ENCODE measurements at regions not wholly inside any gene's neighbourhood (a gene's known extent, or its start where the extent isn't known, plus 50 kb on each side); places are given as distances from the start of the nearest gene placed in this dataset.

DNA sequence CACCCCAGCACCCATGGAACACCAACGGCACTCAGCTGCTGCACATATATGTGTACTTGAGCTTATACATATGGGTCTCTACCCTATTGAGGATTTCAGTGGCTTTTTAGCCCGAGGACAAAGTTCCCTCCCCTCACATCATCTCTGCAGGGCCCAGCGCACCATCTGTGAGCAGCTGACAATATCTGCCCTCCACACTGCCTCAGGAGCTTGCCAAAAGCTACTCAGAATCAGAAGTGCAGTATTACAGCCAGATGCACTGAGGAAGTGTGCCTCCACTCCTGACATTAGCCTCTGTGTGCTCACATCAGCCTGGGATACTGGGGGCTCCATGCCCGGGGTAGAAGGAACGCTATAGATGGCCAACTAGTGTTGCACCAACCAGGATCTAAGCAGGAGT, 903.9 kb downstream of the UQCRFS1 start:
- ATAC-seq (ENCODE audit: low read depth) = no peak
- H3K27ac ChIP-seq (ENCODE audit: poor library complexity, severe bottlenecking) = no peak overlapping the region
- DNase-seq (ENCODE audit: low spot score) = no peak
- H3K9me3 ChIP-seq (ENCODE audit: severe bottlenecking) = no peaks in the 10 kb centered on the region
- no peak overlapping the region for H3K4me3 ChIP-seq (ENCODE audit: severe bottlenecking)
- H3K36me3 ChIP-seq (ENCODE audit: low read depth) = no peaks in the 10 kb centered on the region
- H3K4me1 ChIP-seq (ENCODE audit: insufficient read depth, poor library complexity, severe bottlenecking) = peaks cover 2% of the 10 kb centered on the region
- no peaks in the 10 kb centered on the region for H3K27me3 ChIP-seq (ENCODE audit: insufficient read depth, poor library complexity, severe bottlenecking)
- no peak for TF ChIP-seq CTCF (IDR thresholded peaks at IDR 0.05; ENCODE audit: poor library complexity, severe bottlenecking)

- TF ChIP-seq CTCF (IDR thresholded peaks at IDR 0.05; ENCODE audit: poor library complexity, severe bottlenecking) = no peak
Measured at GRCh38 chr19:28307963-28308362, 905.0 kb downstream of the UQCRFS1 start.

DNA sequence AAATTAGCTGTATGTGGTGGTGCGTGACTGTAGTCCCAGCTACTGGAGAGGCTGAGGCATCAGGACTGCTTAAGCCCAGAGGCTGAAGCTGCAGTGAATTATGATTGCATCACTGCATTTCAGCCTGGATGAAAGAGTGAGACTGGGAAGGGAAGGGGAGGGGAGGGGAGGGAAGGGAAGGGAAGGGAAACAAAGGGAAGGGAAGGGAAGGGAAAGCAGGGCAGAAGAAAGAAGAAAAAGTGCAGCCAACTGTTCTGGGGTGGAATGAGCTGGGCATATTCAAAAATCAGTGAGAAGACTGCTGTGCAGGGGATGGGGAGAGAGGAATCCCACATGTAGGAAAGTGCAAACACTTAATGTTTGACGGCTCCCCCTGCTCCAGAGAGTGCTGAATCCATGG, 905.5 kb downstream of the UQCRFS1 start:
- H3K27ac ChIP-seq (ENCODE audit: poor library complexity, severe bottlenecking) = no peak overlapping the region
- DNase-seq (ENCODE audit: low spot score) (no peak), ATAC-seq (ENCODE audit: low read depth) (no peak)
- H3K27me3 ChIP-seq (ENCODE audit: insufficient read depth, poor library complexity, severe bottlenecking) = no peaks in the 10 kb centered on the region
- H3K36me3 ChIP-seq (ENCODE audit: low read depth) = no peaks in the 10 kb centered on the region
- no peak for TF ChIP-seq CTCF (IDR thresholded peaks at IDR 0.05; ENCODE audit: poor library complexity, severe bottlenecking)
- no peaks in the 10 kb centered on the region for H3K9me3 ChIP-seq (ENCODE audit: severe bottlenecking)
- H3K4me1 ChIP-seq (ENCODE audit: insufficient read depth, poor library complexity, severe bottlenecking) = no peaks in the 10 kb centered on the region
- H3K4me3 ChIP-seq (ENCODE audit: severe bottlenecking) = no peak overlapping the region

More at GRCh38 chr19:28307963-28308362, 905.0 kb downstream of the UQCRFS1 start:
- no peak overlapping the region for H3K4me3 ChIP-seq (ENCODE audit: severe bottlenecking)
- DNase-seq (ENCODE audit: low spot score) (no peak), ATAC-seq (ENCODE audit: low read depth) (no peak)
- no peak overlapping the region for H3K27ac ChIP-seq (ENCODE audit: poor library complexity, severe bottlenecking)
- H3K27me3 ChIP-seq (ENCODE audit: insufficient read depth, poor library complexity, severe bottlenecking) = no peaks in the 10 kb centered on the region
- no peaks in the 10 kb centered on the region for H3K4me1 ChIP-seq (ENCODE audit: insufficient read depth, poor library complexity, severe bottlenecking)
- no peaks in the 10 kb centered on the region for H3K36me3 ChIP-seq (ENCODE audit: low read depth)
- no peaks in the 10 kb centered on the region for H3K9me3 ChIP-seq (ENCODE audit: severe bottlenecking)

- no peak for TF ChIP-seq CTCF (IDR thresholded peaks at IDR 0.05; ENCODE audit: poor library complexity, severe bottlenecking)
- H3K4me1 ChIP-seq (ENCODE audit: insufficient read depth, poor library complexity, severe bottlenecking) = no peaks in the 10 kb centered on the region
- no peaks in the 10 kb centered on the region for H3K27me3 ChIP-seq (ENCODE audit: insufficient read depth, poor library complexity, severe bottlenecking)
- H3K36me3 ChIP-seq (ENCODE audit: low read depth) = no peaks in the 10 kb centered on the region
- H3K4me3 ChIP-seq (ENCODE audit: severe bottlenecking) = no peak overlapping the region
- no peaks in the 10 kb centered on the region for H3K9me3 ChIP-seq (ENCODE audit: severe bottlenecking)
- ATAC-seq (ENCODE audit: low read depth) = no peak
- no peak for DNase-seq (ENCODE audit: low spot score)
- no peak overlapping the region for H3K27ac ChIP-seq (ENCODE audit: poor library complexity, severe bottlenecking)
Measured at GRCh38 chr19:28305513-28305912, 907.4 kb downstream of the UQCRFS1 start.

DNA sequence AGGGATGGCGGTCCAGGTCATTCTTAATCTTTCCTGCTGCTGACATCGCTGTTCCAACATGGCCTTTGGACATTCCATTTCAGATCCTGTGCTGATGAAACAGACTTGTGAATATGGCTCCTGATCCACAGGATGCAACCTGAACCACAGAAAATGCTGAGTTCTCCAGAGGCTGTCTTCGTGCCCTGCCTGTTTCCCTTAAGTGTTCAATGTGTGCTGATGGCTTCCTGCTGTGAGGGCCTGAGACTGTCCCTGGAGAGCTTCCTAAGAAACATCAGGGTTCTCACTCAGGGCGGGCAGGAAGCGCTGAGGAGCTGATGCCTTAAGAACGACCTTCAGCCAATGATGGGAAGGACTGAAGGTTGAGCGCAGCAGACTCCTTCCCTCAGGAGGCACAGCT, 909.4 kb downstream of the UQCRFS1 start:
- Histone ChIP-seq H3K27ac (ENCODE audit: poor library complexity, severe bottlenecking) (no peak overlapping the region), H3K27me3 (ENCODE audit: insufficient read depth, poor library complexity, severe bottlenecking) (no peaks in the 10 kb centered on the region), H3K36me3 (ENCODE audit: low read depth) (no peaks in the 10 kb centered on the region), H3K4me3 (ENCODE audit: severe bottlenecking) (no peak overlapping the region), H3K4me1 (ENCODE audit: insufficient read depth, poor library complexity, severe bottlenecking) (no peaks in the 10 kb centered on the region), H3K9me3 (ENCODE audit: severe bottlenecking) (no peaks in the 10 kb centered on the region)
- TF ChIP-seq CTCF (IDR thresholded peaks at IDR 0.05; ENCODE audit: poor library complexity, severe bottlenecking) = no peak
- ATAC-seq (ENCODE audit: low read depth) (no peak), DNase-seq (ENCODE audit: low spot score) (no peak)
